SW 1271 (cell line): ENCODE measurements at regions not wholly inside any gene's neighbourhood (a gene's known extent, or its start where the extent isn't known, plus 50 kb on each side); places are given as distances from the start of the nearest gene placed in this dataset.

ENCODE experiments used
- DNase-seq, 2 experiments: peaks; one replicate each; lab custom pipeline; 2025; lab: John Stamatoyannopoulos, UW

DNA sequence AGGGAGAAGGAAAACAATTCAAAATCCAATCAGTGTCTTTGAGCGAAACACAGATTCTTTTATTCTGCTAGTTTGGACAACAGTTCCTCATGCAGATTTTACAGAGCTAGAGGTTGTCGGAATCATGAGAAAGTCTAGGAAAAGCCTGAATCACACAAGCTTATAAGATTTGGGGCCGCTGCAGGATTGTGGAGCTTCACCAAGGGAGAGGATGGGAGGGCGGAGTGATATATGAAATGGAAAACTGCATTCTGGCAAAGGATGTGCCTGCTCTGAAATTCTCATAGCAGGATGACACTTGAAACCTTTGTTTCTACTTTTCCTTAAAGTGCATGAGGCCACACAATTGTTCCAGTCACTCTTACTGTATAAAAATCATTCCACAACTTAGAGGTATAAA lies 134.3 kb downstream of the OR2K2 start:
- DNase-seq = no peak

DNA sequence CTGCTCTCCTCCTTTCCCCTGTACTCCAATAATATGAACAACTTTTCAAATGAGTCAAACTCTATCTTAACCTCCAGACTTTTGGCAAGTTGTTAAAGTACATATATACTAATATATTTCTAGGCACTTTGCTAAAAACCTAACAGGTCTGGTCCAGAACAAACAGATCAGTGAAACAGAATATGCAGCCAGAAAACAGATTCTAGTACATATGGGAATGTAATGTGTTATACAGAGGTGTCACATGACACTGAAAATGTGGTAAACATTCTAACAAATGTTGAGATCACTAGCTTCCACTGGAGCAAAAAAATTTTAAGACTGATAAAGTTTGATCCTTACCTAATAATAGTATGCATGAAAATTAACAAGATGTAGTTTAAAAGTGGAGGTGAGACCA lies 136.9 kb downstream of the OR2K2 start:
- DNase-seq = no peak

DNA sequence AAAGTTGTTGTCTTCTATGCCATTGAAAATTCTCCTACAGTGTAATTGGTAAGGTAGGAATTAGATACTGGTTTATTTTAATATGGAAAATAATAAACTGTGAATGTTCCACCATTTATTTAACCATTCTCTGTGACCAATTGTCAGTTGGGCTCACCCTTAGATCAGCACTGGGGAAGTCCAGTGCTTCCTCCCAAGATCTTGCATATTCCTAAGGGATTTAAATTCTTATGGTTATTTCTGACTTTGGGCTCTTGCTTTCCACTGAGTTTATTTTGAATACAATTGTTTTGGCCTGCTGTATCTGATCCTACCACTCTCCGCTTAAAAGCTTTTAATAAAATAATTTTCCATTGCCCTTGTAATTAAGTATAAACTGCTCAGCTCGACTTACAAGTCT lies 137.4 kb downstream of the OR2K2 start:
- no peak for DNase-seq

DNA sequence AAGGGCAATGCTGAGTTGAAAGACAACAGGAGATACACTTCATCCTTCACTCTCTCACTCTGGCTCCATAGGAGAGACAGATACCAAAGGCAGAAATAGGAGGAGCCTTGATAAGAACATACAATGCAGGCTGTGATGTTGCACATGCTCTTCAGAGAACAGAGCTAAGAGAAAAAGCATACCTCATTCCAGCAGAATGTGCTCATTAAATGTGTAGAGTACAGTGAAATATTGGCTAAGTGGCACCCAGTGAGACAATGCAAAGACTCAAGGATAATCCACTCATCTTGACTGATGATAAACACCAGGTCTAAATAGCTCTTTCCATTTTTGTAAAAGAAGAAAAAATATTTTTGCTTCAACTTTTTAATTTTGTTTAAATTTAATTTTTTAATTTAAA lies 139.7 kb downstream of the OR2K2 start:
- DNase-seq = no peak

DNA sequence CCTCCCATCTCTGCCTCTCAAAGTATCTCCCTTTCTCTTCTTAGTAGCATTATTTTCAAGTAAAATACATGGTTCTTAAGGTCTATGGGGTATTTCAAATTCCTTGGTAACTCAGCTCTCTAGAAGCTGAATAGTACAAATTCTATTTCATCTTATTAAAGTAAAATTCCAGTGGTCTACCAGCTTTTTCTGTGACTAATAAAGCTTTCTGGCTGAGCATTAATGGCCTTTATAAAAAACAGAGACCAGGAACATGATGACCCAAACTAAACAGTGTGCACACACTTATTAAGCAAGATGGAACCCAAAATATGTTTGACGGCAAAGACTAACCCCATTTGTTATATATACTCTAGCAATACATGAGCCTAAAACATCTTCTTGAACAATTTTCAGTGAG lies 142.6 kb downstream of the OR2K2 start:
- no peak for DNase-seq

DNA sequence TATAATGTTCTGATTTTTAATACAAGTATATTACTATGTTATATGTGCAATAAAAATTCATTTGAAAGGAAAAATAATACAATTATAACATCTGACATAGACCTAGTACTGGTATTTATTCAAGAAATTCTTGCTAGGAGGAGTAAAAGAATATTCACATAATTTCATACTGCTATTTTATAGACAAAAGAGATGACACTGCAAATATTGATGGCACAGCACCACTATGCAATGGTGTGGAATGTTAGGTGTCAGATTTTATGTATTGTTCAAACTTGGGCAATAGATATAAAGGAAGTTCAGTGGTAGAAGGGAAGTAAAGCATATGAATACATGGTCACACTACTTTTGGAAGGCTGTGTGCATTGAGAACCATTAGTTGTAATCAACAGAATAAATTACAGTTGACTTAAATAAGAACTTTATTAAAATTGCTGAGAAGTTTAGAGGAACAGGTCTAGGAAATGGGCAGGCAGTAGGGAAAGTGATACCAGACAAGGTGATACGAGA lies 143.9 kb downstream of the OR2K2 start:
- no peak for DNase-seq

DNA sequence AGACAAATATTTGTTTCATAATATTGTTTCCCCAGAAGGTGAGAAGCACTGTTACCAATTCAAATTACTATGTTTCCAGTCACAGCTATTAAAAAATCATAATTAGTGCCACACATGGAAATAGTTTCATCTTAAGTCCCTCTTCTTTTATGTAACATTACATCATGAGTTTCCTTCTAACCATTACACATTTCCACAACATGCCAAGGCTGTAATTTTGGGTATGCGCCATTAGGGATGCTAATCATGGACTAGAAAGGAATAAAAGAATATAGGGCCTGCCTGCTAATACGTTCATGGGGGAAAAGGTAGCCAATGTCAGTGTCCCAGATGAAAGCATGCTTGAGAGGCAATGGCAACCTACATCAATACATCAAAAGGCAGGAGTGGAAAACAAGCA lies 142.5 kb upstream of the LPAR1 start:
- DNase-seq = no peak

DNA sequence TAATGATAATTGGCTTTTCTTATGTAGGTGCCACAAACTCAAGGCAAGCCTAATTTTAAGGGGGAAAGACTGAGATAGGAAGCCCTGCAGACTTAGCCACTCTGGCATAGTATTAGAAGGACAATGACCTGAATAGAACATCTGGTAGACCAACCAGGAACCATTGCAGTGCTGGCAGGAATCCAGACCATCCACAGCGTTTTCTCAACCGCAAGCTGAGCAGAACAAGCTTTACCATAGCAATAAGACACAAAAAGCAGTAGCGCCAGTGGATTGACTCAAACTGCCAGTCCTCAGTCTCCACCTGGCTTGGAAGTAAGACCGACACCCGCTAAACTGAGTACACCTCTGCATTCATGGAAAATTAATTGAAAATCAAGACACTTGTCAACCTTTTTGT lies 141.3 kb upstream of the LPAR1 start:
- DNase-seq = no peak

DNA sequence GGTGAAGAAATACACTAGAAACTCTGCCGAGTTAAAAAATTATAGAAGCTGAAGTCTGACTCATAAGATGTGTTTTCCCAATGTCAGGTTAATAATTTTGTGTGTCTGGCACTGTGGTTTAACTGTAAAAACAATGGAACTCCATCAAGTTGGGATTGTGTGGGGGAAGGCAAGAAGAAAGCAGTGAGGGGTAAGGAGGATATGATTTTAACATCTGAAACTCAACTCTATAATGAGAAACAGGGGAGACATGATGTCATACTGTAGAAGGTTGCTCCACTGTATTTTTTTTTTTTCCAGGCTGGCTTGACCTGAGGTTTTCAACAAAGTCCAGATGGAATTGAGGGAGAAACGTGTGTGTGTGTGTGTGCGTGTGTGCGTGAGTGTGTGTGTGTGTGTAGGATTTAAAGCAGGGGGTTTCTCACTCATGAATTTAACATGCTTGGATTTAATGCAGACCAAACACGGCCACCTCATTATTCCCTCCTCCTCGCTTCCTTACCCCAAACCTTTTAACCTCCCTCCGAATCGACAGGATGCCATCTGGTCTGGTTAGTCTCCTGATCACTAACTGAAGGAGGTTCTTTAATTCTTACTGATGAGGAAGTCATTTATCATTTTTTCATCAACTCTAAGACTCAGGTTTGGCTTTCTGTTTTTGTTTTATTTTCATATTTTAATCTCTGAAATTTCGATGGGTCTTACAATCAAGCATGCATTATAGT lies 140.2 kb upstream of the LPAR1 start:
- no peak for DNase-seq

DNA sequence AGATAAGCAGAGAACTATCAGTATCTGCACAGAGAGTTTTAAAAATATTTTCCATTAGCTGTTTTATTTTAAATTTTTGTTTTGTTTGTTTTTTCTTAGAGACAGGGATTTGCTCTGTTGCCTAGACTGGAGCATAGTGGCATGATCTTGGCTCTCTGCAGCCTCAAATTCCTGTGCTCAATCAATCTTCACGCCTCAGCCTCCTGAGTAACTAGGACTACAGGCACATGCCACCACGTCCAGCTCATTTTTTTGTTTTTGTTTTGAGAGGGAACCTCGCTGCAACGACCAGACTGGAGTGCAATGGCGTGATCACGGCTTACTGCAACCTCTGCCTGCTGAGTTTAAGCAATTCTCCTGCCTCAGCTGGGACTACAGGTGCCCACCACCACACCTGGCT lies 138.2 kb upstream of the LPAR1 start:
- no peak for DNase-seq

DNA sequence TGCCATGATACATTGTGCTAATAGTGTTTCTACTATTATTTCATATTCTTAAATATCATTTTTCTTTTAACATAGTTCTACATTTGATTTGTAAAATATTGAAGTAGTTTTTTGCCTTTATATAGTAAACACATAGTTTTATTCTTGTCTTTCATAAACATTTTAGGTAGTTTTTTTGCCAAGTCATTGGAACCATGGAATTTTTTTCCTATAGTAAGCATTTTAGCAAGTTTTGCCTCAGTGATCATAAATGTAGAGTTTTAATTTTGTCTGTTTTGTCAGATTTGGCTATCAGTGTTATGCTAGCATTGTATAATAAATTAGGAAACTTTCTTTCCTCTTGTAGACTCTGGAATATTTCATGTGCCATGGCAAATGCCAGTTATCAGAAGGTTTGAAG lies 137.1 kb upstream of the LPAR1 start:
- no peak for DNase-seq

DNA sequence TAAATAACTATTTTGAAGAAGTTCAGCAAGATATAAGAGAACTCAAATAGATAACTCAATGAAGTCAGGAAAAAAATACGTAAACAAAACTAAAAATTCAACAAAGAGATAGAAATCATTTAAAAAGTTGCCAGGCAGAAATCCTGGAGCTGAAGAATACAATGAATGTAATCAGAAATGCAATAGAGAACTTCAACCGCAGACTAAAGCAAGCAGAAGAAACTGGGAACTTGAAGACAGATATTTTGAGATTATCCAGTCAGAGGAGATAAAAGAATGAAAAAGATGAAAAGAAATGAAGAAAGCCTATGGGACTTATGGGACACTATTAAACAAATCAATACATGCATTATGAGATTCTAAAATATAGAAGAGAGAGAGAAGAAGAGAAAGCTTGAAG lies 129.1 kb upstream of the LPAR1 start:
- no peak for DNase-seq

DNA sequence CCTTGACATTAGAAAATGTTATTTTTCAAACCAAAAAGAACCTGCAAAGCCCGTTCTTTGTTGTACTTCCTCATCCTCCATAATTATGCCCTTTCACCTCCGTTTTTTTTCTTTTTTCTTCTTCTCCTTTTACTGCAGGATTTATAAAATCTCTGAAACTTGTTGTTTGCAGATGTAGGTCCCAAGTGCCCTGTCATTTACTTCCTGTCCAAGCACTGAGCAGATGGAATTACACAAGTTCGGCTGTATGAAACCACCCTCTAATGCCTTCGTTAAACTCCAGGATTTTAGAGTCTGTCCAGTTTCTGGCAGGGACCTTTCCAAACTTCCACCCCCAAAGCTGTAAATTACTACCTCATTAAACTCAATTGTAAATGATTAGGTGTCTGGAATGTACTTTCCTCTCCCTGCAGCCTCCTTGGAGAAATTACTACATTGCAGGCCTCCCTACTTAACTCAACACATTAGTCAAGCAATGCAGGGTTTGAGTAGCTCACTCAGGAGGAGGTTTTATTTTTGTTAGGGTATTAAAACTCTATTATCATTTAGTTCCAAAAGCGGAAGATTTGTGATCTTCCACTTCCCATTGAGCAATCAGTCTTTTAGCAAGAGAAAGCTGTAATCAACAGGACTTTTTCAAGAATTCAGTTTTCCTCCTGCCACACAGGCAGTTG lies 125.6 kb upstream of the LPAR1 start:
- DNase-seq = no peak

DNA sequence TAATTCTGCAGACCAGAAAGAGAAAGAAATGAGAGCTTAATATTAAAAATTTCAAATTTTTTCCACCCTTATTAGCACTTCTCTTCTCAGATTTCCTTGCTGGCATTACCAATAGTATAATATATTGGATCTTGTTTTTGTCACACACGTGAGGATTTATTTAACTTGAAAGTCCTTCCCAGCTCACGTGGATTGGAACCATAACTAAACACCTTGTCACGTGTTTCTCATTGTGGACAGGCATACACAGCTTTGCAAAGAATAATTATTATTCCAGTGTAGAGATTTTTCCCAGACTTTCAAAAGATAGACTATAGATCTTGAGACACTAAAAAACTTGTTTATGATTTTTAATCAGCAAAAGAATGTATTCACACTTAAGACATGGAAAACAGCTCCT lies 123.8 kb upstream of the LPAR1 start:
- no peak for DNase-seq

DNA sequence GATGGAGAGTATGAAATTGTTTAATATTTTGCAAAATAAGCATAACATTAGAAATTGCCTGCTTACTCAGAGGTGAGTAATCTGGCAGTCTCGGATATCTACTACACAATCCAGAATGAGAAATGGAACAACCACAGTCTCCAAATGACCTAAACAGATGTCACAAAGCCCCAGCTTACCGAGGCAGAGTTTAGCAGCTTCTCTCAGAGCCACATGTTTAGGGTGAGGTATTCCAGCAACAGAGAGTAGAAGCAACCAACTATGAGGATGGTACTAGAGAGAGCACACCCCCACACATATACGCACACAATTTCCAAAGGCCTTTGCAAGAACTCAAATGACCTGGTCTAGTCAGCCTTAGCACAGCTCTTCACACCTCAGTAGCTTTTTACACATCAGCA lies 122.7 kb upstream of the LPAR1 start:
- no peak for DNase-seq

DNA sequence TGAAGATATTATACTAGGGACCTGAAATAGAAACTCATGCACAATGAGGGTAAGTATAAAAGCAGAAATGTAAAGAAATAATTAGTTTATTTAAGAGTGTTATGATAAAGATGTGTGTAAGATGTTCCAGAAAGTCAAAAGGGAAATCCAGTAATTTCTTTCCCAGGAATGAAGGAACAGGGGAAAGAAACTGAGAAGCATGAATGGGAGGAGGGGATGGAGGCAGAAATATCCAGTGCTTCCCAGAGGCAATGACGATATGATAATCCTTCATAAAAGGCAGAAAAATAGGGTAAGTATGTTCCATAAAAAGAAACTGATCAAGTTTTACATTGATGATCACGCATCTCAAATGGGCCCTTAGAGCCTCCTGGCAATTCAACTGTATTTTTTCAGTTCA lies 120.7 kb upstream of the LPAR1 start:
- no peak for DNase-seq

DNA sequence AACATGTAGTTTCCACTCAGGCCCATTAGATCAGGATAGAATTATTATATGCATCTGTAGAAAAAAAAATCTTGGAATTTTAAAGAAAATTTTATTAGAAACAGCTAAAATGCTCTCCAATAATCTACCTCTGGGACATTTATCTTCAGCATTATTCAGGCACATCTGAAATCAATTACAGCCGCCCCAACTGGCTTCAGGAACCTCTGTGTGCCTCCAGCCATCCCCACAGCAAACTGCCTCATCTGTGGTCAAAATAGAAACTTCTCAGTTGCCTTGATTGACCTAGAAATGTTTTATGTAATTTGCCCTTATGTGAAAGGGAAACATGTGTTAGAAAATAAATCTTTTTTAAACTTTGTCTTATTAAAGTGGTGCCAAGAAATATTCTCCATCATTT lies 120.1 kb upstream of the LPAR1 start:
- no peak for DNase-seq

DNA sequence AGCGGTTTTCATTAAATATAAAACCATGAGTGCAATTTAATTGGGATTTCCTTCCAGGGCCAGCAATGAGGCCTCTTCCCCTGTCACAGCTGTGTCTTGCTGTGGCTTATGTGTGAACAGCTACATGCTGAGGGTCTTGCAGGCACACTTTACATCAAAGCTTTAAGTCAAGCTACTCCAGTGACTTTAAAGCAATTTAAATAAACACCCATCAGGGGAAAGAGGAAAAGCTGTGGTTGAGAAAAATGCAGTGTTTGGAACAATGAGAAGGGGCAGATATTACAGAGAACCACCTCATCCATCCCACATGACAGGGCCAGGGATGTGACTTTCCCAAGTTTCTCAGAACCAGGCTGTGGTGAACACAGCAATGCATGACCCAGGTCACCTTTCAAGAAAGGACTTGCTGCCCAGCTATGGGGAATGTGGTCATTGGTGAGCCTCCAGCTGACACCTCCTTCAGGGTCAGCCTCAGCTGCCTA lies 115.9 kb upstream of the LPAR1 start:
- DNase-seq = no peak

DNA sequence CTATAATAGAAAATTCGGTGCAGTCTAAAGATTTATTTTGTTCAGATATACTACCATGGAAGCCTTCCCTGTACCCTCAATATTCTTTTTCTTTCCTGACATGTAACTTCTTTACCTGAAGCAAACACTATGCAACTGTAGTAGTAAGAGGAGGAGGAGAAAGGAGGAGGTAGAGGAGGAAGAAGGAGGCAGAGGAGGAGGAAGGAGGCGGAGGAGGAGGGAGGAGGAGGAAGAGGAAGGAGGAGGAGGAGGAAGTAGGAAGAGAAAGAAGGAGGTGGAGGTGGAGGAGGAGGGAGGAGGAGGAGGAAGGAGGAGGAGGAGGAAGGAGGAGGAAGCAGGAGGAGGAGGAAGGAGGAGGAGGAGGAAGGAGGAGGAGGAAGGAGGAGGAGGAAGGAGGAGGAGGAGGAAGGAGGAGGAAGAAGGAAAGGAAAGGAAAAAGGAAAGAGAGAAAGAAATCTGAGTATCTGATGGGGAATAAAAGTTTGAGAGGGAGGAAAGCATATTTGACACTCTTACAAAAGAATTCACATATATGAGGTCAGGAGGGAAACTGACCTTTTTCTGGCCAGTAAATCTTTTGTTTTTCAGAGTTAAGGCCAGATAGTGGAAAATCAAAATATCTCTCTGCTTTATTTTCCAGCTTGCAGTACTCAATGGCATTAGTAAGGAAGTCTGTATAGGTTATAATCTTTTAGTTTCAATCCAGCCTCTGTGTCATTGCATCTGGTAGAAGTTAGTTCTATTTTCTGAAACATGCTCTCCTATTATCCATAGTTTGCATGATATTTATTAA lies 114.5 kb upstream of the LPAR1 start:
- no peak for DNase-seq

DNA sequence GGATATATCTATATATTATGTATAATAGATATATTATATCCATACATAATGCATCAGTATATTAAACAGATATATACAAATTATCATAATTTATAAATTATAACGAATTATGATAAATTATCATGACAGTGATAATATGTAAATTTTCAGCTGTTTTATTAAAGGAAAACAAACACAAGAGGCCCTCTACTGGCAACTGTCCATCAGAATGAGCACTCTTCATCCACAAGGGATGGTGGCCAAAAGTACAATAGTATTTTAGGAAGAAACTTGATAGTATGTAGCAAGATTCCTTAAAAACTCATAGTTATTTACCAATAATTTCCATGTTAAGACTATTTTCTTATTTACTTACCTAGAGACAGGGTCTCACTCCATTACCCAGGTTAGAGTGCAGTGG lies 113.3 kb upstream of the LPAR1 start:
- peak in 1 of 2 experiments; percentile 26 for DNase-seq

DNA sequence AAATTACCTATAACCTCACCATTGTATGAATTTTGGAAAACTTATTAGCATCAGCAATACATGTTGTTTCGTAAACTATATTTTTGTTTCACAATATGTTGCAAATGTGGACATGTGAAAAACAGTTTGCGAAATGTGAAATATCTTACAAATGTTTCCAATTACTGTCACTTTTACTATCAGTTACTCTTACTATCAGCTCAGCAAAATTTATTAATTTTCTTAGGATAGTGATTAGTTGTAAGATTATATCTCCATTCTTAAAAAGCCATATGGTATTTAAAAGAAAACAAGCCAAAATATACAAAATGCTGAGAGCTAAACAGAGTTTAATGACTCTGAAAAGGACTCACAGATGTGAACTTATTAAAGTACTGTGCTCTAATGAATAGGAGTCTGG lies 111.9 kb upstream of the LPAR1 start:
- no peak for DNase-seq

DNA sequence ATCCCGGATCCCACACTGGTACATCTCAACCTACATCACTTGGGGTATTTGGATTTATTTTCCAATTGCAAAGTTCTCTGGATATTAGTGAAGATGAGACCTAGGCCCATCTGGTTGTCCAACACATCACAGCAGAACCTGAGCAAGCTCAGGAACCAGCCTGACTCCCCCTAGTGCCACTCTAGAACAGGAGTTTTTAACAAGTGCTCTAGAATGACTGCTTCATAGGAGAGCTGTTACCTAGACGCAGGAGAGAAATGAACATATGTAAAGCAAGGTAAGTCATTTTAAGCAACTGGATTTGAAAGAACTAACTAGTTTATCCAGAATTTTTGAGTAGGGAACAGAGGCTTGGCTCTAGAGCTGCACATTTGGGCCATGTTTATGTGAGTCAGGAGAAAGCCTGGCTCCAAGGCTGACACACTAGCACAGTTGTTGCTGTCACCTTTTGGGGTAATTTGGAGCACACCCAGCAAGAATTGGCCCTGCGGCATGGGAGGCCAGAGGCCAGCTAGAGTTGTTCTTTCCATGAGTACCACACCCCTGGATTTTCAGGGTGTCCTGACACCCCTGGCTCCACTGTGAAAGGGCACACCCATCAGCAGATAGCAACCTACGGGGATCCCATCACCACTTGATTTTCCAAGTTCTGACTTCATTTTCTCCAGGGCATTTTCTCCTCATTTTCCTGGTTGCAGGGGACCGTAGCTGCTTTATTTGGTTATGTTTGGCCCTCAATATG lies 110.9 kb upstream of the LPAR1 start:
- peak in 1 of 2 experiments; percentile 7 for DNase-seq
